CD4-positive, alpha-beta T cell treated with Interleukin-15 for 1 hour (primary cell): ENCODE measurements at regions not wholly inside any gene's neighbourhood (a gene's known extent, or its start where the extent isn't known, plus 50 kb on each side); places are given as distances from the start of the nearest gene placed in this dataset.
A peak's percentile ranks its signal among the peaks of the same experiment; 100 is the strongest.
"Not testable (repeated sequence)": the region's sequence is repeated elsewhere in the genome, so short reads cannot be mapped to it uniquely, and the experiment has no call there.

Source experiments
- DNase-seq: peaks from one replicate; pipeline ENCODE4 v3.0.0-alpha.2; 2020

DNA sequence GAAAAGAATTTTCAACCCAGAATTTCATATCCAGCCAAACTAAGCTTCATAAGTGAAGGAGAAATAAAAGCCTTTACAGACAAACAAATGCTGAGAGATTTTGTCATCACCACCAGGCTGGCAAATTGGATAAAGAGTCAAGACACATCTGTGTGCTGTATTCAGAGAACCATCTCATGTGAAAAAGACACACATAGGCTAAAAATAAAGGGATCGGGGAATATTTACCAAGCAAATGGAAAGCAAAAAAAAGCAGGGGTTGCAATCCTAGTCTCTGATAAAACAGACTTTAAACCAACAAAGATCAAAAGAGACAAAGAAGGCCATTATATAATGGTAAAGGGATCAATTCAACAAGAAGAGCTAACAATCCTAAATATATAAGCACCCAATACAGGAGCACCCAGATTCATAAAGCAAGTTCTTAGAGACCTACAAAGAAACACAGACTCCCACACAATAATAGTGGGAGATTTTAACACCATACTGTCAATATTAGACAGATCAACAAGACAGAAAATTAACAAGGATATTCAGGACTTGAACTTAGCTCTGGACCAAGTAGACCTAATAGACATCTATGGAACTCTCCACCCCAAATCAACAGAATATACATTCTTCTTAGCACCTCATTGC, 55.9 kb upstream of the ACSM6 start:
- DNase-seq = not testable (repeated sequence)

DNA sequence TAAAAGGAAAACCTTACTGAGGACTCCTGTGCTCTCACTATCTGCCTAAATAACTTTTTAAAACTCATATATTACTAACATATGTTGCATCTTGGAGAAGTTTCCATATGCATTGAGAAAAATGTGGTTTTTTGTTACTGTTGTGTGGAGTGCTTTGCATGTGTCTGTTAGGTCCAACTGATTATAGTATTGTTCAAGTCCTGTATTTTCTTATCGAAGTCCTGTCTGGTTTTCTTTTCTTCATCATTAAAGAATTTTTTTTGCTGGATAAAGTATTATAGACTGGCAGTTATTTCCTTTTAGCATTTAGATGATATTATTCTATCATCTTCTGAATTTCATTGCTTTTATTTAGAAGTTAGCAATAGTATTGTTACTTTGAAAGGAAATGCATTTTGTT, 59.5 kb upstream of the ACSM6 start:
- no peak for DNase-seq

DNA sequence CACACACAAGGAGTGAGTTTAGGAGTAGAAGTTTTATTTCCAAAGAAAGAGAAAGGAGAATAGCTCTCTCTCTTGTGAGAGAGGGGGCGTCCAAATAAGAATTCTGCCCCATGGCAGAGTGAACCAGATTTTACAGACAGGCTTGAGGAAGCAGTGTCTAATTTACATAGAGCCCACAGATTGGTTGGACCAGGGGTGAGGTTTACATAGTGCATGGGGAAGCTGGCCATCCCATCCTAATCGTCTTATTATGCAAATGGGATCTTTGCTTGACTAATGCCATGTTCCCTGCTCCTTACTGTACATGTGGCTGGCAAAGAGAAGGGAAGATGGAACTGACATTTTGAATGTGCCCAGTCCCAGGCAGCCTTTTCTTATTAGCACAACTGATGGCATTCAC, 60.0 kb upstream of the ACSM6 start:
- DNase-seq = no peak

DNA sequence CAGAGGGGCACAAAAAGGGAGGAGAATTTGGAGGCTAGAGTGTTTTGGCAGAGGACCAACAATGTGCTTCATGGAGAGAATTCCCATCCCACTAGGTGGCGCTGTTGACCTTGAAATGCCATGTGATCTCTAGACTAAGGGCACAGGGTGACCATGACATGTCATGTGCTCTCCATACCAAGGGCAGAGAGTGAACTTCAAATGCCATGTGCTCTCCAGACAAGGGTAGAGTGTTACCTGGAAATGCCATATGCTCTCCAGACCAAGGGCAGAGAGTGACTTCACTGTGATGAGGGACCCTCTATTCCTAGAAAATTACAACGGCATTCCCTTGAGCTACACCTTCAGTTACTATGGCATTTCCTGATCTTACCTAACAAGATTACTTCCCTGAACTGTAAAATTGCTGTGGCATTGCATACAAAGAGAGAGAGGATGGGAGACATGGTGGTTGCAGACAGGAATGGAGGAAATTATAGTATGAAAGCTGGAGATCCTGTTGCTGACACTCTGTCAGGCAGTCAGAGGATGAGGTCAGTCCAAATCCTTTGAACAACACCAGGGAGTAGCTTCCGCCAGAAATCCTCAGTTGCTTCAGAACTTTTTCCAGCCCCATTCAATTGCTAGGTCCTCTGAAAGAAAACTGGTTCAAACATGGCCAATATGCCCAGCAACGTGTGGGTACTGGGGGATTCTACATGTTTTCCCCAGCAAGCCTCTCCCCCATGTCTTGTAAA, 60.9 kb upstream of the ACSM6 start:
- DNase-seq = peak; percentile 51

DNA sequence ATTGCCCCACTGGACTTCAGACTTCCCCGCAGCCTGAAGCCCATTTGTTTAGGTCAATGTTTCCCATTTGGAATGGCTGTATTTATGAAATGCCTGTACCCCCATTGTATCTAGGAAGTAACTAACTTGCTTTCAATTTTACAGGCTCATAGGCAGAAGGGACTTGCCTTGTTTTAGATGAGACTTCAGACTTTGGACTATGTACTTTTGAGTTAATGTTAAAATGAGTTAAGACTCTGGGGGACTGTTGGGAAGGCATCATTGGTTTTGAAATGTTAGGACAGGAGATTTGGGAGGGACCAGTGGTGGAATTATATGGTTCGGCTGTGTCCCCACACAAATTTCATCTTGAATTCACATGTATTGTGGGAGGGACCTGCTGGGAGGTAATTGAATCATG, 61.1 kb upstream of the CYP2C8 start:
- DNase-seq = not testable (repeated sequence)

DNA sequence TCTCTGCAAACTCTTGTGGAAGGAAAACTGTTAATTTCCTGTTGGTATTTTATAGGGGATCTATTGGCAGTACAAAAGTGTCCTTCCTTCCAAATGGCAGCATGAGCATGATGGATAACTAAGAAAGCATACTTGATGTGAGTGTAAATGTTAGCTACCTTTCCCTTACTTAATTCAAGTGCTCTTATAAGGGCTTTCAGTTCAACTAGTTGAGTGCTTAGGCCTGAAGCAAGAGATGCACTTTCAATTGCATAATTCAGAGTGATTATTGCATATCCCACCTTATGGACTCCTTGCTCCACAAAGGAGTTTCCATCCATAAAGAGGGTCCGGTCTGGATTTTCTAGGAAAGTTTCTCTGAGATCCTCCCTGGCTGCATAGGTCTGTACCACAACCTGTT, 56.3 kb upstream of the CYP2C8 start:
- DNase-seq = no peak

DNA sequence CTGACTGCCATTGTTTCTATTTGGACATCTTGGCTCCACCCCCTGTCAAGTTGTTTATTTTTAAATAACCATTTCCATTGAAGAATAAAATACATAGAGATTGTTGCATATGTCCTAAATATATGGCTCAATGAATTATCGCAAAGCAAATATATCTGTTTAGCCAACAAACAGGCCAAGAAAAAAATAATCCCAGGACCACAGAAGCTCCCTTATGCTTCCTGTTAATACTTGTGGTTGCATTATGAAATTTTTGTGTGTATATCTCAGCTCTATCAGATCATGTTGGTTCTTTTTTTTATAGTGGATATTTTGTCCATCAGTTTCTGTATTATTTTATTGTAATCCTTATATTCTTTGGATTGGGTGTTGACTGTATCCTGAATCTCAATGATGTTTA, 53.4 kb upstream of the CYP2C8 start:
- DNase-seq = no peak

DNA sequence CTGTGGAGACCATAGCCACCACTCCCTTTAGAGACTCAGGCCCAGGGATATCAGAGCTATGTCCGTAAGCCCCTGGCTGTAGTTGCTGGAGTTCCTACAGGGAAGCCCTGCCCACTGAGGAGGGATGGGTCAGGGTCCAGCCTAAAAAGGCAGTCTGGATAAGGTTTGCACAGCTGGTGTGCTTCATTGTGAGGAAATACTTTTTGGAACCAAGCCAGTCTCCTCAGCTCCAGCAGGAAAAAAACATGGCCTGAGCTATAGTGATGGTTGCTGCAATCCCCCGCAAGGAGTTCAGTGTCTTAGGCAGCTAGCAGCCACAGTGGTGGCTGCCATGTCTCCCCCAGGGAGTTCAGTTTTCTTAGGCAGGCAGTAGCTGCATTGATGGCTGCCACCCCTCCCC, 52.6 kb upstream of the CYP2C8 start:
- DNase-seq = no peak
